Liver (tissue), 8 donors: ENCODE measurements at regions not wholly inside any gene's neighbourhood (a gene's known extent, or its start where the extent isn't known, plus 50 kb on each side); places are given as distances from the start of the nearest gene placed in this dataset.

Source experiments
- DNase-seq: peaks from one replicate; pipeline ENCODE4 v3.0.0-alpha.2; 2017; ENCODE audit warnings: low spot score
- H3K27ac ChIP-seq, 2 donors: one replicate each; pipeline ENCODE4 v1.7.0; 2013; ENCODE audit warnings: inconsistent platforms in 2 of 2, low read length in 2 of 2, control low read depth in 1 of 2, low read depth in 1 of 2, mild to moderate bottlenecking in 1 of 2
- H3K27me3 ChIP-seq, 4 donors: one replicate each; pipeline versions ENCODE4 v1.6.1 to v1.7.0; 2013; ENCODE audit warnings: low read length in 3 of 4, inconsistent platforms in 1 of 4, mild to moderate bottlenecking in 1 of 4, moderate library complexity in 1 of 4; ENCODE audit not compliant: control insufficient read depth in 4 of 4, insufficient read depth in 4 of 4
- H3K36me3 ChIP-seq, 4 donors: one replicate each; pipeline versions ENCODE4 v1.6.1 to v1.7.0; 2013; ENCODE audit warnings: low read length in 3 of 4, mild to moderate bottlenecking in 3 of 4, low read depth in 1 of 4, moderate library complexity in 1 of 4; ENCODE audit not compliant: control insufficient read depth in 4 of 4, insufficient read depth in 3 of 4
- H3K4me1 ChIP-seq, 4 donors: one replicate each; pipeline versions ENCODE4 v1.6.1 to v1.7.0; 2013; ENCODE audit warnings: low read length in 3 of 4, mild to moderate bottlenecking in 3 of 4, moderate library complexity in 1 of 4; ENCODE audit not compliant: control insufficient read depth in 4 of 4, insufficient read depth in 4 of 4
- H3K4me3 ChIP-seq, 3 donors: one replicate each; pipeline versions ENCODE4 v1.6.1 to v1.7.0; 2013; ENCODE audit warnings: low read length in 3 of 3, control low read depth in 1 of 3, low read depth in 1 of 3, mild to moderate bottlenecking in 1 of 3
- H3K9ac ChIP-seq, 2 donors: one replicate each; pipeline ENCODE4 v1.7.0; 2013; ENCODE audit warnings: low read length in 2 of 2, mild to moderate bottlenecking in 2 of 2, moderate library complexity in 2 of 2, control low read depth in 1 of 2, low read depth in 1 of 2
- H3K9me3 ChIP-seq, 4 donors: one replicate each; pipeline versions ENCODE4 v1.6.1 to v1.7.0; 2013; ENCODE audit warnings: low read length in 3 of 4; ENCODE audit not compliant: control insufficient read depth in 4 of 4
- FOXA1 ChIP-seq: IDR thresholded peaks from 2 replicates; pipeline ENCODE4 v1.6.1; 2016; ENCODE audit warnings: antibody characterized with exemption
- GABPA ChIP-seq, 2 donors: IDR thresholded peaks in 1 of 2; conservative IDR thresholded peaks in 1 of 2; 2 replicates each; pipeline ENCODE4 v1.6.1; 2016; ENCODE audit warnings: antibody characterized with exemption in 2 of 2, mild to moderate bottlenecking in 1 of 2, moderate library complexity in 1 of 2
- HNF4G ChIP-seq: IDR thresholded peaks from 2 replicates; pipeline ENCODE4 v1.6.1; 2016; ENCODE audit warnings: antibody characterized with exemption
- NR2F2 ChIP-seq: IDR thresholded peaks from 2 replicates; pipeline ENCODE4 v1.6.1; 2016; ENCODE audit warnings: antibody characterized with exemption
- REST ChIP-seq: IDR thresholded peaks from 2 replicates; pipeline ENCODE4 v1.6.1; 2016; ENCODE audit warnings: antibody characterized with exemption, mild to moderate bottlenecking
- RXRA ChIP-seq, 2 donors: IDR thresholded peaks; 2 replicates each; pipeline ENCODE4 v1.6.1; 2017 to 2018; ENCODE audit warnings: antibody characterized with exemption in 2 of 2, mild to moderate bottlenecking in 1 of 2
- SP1 ChIP-seq: IDR thresholded peaks from 2 replicates; pipeline ENCODE4 v1.6.1; 2018; ENCODE audit warnings: antibody characterized with exemption, mild to moderate bottlenecking
- YY1 ChIP-seq: IDR thresholded peaks from 2 replicates; pipeline ENCODE4 v1.6.1; 2016; ENCODE audit warnings: antibody characterized with exemption, mild to moderate bottlenecking
- WGBS: extraction: QIAGEN DNeasy Blood & Tissue Kit; methylation state at CpG from one replicate; pipeline ENCODE4 v1.1.7; 2013; 5-methylcytosine and 5-hydroxymethylcytosine counted together
- TF ChIP-seq, protein P1 (sequence below): IDR thresholded peaks from 2 replicates; pipeline ENCODE4 v1.6.1; 2016; ENCODE audit warnings: antibody characterized with exemption
- TF ChIP-seq, protein P2 (sequence below): IDR thresholded peaks from 2 replicates; pipeline ENCODE4 v1.6.1; 2016; ENCODE audit warnings: antibody characterized with exemption
- TF ChIP-seq, protein P3 (sequence below): fragments of 150-350 bp; IDR thresholded peaks from 2 replicates; pipeline ENCODE4 v1.5.1; 2017; ENCODE audit warnings: improper control_type of control experiment, low read depth, low read length; ENCODE audit not compliant: missing input control
- TF ChIP-seq, protein P4 (sequence below): IDR thresholded peaks from 2 replicates; pipeline ENCODE4 v1.6.1; 2016; ENCODE audit warnings: antibody characterized with exemption
- donor health status: healthy.
- donor health status: healthy.
- donor health status: healthy.
- donor health status: healthy.
- donor health status: healthy.

GRCh38 chr12:67111182-67111581 lies 158.0 kb upstream of the CAND1 start:
- 68% methylated on average over 4 of the region's 4 CpGs for WGBS
- DNase-seq = no peak
- TF ChIP-seq, protein P1, sequence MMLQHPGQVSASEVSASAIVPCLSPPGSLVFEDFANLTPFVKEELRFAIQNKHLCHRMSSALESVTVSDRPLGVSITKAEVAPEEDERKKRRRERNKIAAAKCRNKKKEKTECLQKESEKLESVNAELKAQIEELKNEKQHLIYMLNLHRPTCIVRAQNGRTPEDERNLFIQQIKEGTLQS = no peak
- TF ChIP-seq FOXA1 (no peak), SP1 (no peak), YY1 (no peak), REST (no peak), RXRA (IDR thresholded peaks at IDR 0.05) (no peak), NR2F2 (no peak), GABPA (IDR thresholded peaks at IDR 0.05 in 1 of 2, conservative IDR thresholded peaks at IDR 0.05 in 1 of 2) (no peak)
- TF ChIP-seq, protein P2, sequence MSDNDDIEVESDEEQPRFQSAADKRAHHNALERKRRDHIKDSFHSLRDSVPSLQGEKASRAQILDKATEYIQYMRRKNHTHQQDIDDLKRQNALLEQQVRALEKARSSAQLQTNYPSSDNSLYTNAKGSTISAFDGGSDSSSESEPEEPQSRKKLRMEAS = no peak
- TF ChIP-seq, protein P3, sequence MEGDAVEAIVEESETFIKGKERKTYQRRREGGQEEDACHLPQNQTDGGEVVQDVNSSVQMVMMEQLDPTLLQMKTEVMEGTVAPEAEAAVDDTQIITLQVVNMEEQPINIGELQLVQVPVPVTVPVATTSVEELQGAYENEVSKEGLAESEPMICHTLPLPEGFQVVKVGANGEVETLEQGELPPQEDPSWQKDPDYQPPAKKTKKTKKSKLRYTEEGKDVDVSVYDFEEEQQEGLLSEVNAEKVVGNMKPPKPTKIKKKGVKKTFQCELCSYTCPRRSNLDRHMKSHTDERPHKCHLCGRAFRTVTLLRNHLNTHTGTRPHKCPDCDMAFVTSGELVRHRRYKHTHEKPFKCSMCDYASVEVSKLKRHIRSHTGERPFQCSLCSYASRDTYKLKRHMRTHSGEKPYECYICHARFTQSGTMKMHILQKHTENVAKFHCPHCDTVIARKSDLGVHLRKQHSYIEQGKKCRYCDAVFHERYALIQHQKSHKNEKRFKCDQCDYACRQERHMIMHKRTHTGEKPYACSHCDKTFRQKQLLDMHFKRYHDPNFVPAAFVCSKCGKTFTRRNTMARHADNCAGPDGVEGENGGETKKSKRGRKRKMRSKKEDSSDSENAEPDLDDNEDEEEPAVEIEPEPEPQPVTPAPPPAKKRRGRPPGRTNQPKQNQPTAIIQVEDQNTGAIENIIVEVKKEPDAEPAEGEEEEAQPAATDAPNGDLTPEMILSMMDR = no peak
- TF ChIP-seq, protein P4, sequence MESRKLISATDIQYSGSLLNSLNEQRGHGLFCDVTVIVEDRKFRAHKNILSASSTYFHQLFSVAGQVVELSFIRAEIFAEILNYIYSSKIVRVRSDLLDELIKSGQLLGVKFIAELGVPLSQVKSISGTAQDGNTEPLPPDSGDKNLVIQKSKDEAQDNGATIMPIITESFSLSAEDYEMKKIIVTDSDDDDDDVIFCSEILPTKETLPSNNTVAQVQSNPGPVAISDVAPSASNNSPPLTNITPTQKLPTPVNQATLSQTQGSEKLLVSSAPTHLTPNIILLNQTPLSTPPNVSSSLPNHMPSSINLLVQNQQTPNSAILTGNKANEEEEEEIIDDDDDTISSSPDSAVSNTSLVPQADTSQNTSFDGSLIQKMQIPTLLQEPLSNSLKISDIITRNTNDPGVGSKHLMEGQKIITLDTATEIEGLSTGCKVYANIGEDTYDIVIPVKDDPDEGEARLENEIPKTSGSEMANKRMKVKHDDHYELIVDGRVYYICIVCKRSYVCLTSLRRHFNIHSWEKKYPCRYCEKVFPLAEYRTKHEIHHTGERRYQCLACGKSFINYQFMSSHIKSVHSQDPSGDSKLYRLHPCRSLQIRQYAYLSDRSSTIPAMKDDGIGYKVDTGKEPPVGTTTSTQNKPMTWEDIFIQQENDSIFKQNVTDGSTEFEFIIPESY = no peak
- Histone ChIP-seq H3K4me1 (no peaks in the 10 kb centered on the region), H3K9me3 (peaks cover under 1 to 7% (median 2%) of the 10 kb centered on the region in 4 donors), H3K36me3 (no peaks in the 10 kb centered on the region), H3K27me3 (peaks cover 0 to 8% (median 0%) of the 10 kb centered on the region in 4 donors), H3K27ac (no peak overlapping the region), H3K4me3 (no peak overlapping the region), H3K9ac (no peak overlapping the region)

- Histone ChIP-seq H3K9ac (no peak overlapping the region), H3K36me3 (no peaks in the 10 kb centered on the region), H3K9me3 (peaks cover 0 to 2% (median 0%) of the 10 kb centered on the region in 4 donors), H3K27ac (no peak overlapping the region), H3K27me3 (peaks cover 0 to 8% (median 0%) of the 10 kb centered on the region in 4 donors), H3K4me1 (no peaks in the 10 kb centered on the region), H3K4me3 (no peak overlapping the region)
- TF ChIP-seq, protein P4 = no peak
- TF ChIP-seq HNF4G = no peak
- no peak for TF ChIP-seq RXRA (IDR thresholded peaks at IDR 0.05)
- WGBS = 72% methylated on average over 5 of the region's 5 CpGs
- no peak for DNase-seq
Observed at GRCh38 chr12:67112586-67112985, 156.6 kb upstream of the CAND1 start.
